NCI-H2029 (cell line): ENCODE measurements at regions not wholly inside any gene's neighbourhood (a gene's known extent, or its start where the extent isn't known, plus 50 kb on each side); places are given as distances from the start of the nearest gene placed in this dataset.

Source experiments
- DNase-seq: peaks from one replicate; lab custom pipeline; 2025; lab: John Stamatoyannopoulos, UW

GRCh38 chr5:61737301-61737963 is 405.4 kb downstream of the ZSWIM6 start:
- no peak for DNase-seq

GRCh38 chr5:61737964-61738340 is 405.9 kb downstream of the ZSWIM6 start:
- DNase-seq = no peak

DNA sequence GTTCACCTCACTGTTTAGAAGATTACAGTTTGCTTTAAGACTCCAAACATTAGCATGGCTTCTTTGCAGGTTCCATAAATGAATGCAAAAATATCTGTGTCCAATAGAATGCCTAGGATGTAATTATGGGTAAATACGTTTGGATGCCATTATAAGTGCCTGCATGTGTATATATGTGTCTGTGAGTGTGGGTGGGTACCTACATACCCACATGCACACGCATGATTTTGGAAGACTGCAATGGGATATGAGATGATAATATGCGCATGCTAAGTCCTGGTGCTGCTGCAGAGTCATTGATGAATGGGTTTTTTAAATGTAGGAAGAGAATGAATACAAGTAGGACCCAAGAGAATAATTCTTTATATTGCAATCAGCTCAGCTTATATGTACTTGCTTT is 406.4 kb downstream of the ZSWIM6 start:
- no peak for DNase-seq

DNA sequence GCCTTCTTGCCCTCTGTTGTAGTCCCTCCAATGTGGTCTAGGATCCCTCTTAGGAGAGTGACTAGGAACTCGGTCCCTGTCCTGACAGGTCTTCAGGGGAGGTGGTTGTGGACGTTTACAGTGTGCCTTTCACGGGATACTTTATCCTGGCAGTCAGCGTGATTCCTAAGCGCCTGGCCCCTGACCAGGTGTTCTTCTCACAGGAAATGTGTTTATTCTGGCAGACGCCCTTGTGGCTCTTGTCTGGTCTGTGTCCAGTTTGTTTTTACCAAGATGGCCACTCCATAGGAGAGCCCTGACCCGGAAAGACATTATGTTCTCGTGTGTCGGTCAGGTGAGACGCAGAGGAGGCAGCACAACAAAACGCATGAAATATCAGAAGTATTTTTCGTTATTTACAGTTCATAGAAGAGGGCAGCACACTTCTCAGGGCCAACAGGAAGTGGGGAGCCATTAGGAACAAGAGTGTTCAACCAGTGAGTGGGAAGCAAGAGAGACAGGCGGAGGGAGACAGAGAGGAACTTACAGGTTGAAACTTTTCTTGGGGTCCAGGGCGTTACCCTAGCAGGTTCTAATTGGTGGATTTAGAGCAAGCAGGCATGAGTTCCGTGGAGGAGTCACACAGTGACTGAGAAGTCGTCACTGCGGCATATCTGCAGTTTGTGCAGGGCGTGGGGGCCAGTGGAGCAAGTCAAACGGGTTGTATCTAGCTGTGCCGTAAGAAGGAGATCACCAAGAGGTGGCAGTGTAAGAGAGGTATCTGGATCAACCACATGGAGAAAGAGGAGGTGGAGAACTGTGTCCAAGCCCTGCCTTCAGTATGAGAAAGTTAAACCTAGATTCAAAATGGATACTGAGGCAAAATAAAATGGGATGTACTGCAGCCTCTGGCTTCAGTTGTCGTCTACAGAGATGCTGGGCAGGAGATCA is 412.9 kb downstream of the ZSWIM6 start:
- DNase-seq = peak; percentile 75

DNA sequence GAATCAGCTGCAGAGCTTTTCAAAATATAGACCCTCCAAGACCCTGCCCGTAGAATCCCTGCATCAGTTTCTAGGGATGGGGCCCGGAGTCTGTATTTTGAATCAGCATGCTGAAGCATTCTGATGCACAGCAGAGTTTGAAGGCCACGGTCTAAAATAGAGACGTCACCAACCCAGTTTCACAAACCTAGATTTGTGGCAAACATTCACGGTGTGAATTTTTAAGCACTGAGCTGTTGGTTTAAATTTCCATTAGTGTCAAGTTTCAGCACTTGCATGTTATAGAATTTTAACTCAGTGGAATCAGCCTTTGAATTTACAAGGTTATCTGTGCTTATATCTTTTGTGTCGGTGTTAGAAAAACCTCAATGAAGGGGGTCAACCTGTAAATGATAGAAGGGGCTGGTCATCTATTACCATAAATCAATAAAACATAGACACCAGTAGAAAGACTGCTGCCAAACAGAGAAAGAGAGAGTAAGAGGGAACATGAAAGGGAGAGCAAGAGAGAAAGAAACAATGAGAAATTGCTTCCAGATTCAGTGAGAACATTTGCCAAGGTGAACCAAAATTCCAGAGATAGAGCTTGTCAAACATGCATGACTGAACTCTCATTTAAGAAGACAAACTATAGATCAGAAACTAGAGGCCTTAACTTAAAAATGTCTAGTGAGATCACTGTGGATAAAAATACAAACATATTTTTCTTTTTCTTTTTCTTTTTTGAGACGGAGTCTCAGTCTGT is 414.9 kb downstream of the ZSWIM6 start:
- no peak for DNase-seq

DNA sequence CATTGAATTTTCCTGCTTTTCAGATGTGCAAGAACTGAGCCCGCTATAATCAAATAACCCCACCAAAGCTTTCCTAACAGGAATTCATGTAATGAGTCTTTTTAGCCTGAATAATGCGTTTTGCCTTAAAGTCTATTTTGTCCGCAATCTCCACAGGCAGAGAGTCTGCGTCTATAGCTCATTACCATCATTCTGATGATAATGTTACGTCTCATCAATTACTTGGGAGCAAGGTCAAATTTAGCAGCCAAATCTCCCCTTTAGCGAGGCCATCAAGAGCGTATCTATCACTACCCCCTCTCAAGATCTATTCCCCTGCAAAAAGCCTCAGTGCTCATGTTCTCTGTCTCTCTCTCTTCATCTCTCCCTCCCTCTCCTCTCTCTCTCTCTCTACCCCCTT is 416.1 kb downstream of the ZSWIM6 start:
- no peak for DNase-seq

DNA sequence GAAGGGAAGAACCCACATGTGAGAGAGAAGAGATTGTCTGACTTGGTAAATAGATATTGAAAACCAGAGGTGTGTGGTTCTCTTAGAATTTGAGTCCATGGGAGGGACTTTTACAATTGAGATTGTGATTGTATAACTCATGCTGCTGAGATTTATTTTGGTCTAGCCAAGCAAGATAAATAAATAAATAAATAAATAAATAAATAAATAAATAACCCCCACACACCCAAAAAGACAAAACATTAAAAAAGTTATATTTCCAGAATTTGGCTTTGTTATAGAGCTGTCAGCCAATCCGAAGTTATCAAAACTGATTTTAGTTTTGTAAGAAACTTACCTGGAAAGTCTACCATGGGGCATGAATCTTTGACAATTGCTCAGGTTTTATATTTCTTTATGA is 416.6 kb downstream of the ZSWIM6 start:
- DNase-seq = no peak

DNA sequence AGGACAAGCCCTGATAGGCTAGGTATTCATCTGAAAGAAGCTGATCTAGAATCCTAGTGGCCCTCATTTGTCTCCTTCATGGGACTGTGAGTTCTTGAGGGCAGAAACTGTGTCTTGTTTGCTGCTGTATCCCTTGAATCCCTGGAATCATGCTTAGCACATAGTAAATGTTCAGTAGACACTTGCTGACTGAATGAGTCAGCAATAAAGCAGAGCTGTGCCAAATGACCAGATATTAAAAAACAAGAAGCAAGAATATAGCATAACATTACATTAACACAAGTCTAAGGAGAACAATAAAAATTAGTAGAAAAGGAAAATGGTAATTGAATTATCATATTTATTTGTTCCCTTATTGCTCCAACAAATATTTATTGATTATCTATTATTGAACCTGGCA is 420.5 kb downstream of the ZSWIM6 start:
- no peak for DNase-seq

DNA sequence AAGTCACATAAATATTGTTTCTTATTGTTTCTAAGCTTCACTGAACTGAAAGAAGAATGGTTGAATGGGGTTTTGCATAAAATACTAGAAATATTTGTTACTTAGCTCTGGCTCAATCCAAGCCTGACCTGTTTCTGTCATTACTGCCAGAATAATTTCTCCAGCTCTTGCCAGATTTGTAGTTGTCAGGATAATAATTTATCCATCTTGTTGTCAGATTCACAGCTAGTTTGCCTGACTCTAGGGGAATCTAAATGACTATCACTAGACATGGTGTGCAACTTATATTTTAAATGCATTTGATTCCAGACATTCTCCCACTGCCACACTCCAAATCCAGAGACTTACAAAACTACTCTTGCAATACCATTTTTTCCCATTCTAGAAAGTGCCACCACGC is 422.7 kb downstream of the ZSWIM6 start:
- DNase-seq = no peak

GRCh38 chr5:61755726-61756222 is 423.7 kb downstream of the ZSWIM6 start:
- DNase-seq = no peak

- DNase-seq = no peak
These were observed 426.7 kb downstream of the ZSWIM6 start for GRCh38 chr5:61758711-61759110.

DNA sequence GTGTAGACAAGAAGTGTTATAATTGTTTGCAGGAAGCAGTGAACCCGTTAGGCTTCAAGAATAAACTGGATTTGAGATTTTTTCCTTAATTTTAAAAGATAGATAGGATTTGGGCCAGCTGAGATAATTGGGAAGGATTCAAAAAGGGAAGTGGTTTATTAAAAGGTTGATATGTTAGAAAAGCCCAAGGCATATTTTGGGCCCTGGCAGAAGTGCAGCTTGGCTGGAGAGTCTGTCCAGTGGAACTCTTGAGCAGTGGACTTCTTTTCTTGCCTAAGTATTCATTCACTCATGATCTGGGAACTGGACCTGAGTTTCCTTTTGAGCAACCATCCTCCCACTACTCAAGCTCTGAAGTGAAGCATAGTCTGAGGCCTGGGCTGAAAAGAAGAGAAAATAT is 433.4 kb downstream of the ZSWIM6 start:
- DNase-seq = no peak

DNA sequence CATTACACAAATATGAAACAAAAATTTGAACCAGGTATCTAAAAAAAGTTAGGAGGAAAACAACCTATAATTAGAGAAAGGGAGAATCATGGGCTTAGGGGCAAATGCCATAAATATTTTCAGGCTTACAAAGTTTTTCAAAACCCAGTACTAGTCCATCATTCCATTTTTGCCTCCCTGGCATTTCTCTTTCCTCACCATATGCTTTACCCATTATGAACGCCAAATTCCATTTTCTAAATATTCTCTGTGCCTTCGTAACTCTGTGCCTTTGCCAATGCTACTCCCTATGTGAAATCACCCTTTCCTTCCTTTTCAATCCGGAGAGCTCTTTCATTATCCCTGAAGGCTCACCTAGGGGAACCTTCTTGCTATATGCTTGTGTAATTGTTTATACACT is 434.1 kb downstream of the ZSWIM6 start:
- no peak for DNase-seq

- DNase-seq = no peak
These were observed 435.4 kb downstream of the ZSWIM6 start for GRCh38 chr5:61767231-61768080.

- peak; percentile 15 for DNase-seq
These were observed 436.7 kb downstream of the ZSWIM6 start for GRCh38 chr5:61768692-61769281.

DNA sequence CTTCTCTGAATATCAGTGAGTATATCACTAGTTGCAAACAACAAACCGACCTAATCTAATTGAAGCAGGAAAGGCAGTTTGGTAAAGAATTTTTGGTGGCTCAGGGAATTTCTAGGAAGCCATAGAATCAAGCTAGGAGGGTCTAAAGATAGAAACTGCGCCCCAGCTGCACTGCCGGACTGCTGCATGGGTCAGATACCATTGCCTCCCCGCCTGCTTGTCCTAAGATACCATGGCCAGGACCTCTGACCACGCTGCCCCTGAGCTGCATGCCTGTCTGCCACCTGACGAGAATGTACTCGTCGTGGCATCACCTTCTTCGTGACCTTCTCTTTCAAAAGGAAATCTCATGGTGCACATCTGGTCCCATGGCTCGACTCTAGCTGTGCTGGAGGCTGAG is 439.0 kb downstream of the ZSWIM6 start:
- no peak for DNase-seq

DNA sequence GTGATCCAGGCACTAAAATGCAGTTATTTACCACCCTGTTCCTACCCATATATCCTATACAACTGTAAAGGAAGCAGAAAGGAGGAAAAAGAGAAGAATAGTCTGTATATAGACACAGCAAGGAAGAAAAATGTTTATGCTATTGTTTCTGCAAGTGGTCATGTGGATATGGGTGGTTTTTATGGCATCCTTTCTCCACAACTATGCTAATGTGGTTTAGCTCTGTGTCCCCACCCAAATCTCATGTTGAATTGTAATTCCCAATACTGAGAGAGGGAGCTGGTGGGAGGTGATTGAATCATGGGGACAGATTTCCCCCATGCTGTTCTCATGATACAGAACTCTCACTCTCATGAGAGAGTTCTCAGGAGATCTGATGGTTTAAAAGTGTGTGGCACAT is 439.8 kb downstream of the ZSWIM6 start:
- no peak for DNase-seq

- no peak for DNase-seq
These were observed 443.8 kb downstream of the ZSWIM6 start for GRCh38 chr5:61775901-61776300.

- no peak for DNase-seq
These were observed 445.2 kb downstream of the ZSWIM6 start for GRCh38 chr5:61777292-61777691.

- DNase-seq = no peak
These were observed 447.7 kb downstream of the ZSWIM6 start for GRCh38 chr5:61779743-61780142.

- DNase-seq = no peak
These were observed 451.4 kb downstream of the ZSWIM6 start for GRCh38 chr5:61783481-61783880.
